ENCODE measurements at regions not wholly inside any gene's neighbourhood (a gene's known extent, or its start where the extent isn't known, plus 50 kb on each side); places are given as distances from the start of the nearest gene placed in this dataset.
A peak's percentile ranks its signal among the peaks of the same experiment; 100 is the strongest.
"Not testable (repeated sequence)": the region's sequence is repeated elsewhere in the genome, so short reads cannot be mapped to it uniquely, and the experiment has no call there.

DNA sequence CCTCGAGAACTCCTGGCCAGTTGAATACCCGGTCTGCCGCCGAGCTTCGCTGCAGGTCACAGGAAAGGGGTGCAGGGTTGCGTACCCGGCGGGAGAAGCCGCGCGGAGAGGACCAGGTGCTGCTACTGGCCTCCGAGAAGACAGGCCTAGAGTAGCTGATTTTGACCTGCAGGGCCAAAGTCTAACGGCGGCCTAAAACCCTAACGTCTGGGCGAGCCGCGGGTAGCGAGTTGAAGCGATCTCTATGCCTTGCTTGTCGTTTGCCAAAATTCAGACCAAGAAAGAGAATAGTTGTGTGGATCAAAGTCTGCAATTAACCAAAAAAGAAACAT lies 133.2 kb downstream of the FAM72C start:
- not testable (repeated sequence) for DNase-seq

DNA sequence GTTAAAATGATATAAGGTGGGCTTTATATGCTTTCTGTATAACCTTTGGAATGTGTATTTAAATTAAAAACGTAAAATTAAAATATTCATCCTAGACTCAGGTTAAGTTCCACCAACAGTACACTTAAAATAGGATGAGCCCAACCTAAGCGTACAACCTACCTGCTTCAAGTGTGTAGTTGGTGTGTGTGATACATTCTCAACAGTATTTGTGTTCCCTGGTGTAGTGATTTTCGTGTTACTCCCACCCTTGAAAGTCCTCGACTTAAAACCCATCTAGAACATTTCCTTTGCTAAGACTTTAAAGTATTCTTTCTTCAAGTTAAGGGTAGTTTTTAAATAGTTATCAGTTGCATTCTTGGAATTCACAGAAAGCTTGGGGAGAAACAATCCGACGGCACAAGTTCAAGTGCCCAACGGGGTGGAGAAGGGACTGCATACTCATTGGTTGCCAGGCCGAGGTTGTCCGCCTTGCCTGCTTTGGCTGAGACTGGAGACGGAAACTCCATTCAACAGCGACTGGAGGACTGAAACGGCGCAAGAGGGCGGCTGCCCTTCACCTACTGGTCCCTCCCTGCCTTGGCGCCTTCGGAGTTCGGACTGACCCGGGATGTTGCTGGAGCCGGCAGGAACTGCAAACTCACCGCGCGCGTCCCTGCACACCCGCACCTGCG lies 133.7 kb downstream of the FAM72C start:
- not testable (repeated sequence) for DNase-seq

DNA sequence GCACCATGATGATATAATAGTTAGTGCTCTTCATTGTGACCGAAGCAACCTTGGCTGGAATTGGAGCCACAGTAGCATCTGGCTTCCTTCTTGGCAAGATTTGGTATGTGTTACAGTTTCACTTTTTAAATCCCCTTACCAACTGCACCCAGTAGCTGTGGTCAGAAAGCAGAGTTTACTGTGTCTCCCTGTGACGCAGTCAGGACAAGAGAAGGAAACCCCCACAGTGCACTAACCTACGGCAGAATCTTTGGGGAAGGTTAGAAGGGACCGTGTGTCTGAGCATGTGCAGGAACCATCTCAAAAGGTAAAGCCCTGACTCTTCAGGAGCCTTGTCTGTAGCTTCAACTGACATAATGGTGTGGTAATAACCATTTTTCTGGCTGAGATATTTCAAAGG lies 138.4 kb downstream of the FAM72C start:
- not testable (repeated sequence) for DNase-seq

DNA sequence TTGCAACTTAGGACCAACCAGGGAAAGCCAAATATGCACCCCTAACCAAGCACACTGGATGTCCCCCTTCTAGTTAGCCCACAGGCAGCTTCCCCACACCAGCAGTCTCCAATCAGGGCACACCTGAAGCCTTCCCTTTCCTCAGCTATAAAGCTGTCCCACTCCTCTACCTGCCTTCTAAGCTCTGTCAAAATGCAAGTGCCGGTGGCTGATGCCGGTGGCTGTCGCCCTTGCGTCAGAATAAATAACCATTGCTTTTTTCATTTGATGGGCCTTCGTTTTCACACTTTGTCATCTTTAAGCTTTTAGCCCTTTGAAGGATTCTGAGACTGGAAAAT lies 139.4 kb downstream of the FAM72C start:
- not testable (repeated sequence) for DNase-seq

DNA sequence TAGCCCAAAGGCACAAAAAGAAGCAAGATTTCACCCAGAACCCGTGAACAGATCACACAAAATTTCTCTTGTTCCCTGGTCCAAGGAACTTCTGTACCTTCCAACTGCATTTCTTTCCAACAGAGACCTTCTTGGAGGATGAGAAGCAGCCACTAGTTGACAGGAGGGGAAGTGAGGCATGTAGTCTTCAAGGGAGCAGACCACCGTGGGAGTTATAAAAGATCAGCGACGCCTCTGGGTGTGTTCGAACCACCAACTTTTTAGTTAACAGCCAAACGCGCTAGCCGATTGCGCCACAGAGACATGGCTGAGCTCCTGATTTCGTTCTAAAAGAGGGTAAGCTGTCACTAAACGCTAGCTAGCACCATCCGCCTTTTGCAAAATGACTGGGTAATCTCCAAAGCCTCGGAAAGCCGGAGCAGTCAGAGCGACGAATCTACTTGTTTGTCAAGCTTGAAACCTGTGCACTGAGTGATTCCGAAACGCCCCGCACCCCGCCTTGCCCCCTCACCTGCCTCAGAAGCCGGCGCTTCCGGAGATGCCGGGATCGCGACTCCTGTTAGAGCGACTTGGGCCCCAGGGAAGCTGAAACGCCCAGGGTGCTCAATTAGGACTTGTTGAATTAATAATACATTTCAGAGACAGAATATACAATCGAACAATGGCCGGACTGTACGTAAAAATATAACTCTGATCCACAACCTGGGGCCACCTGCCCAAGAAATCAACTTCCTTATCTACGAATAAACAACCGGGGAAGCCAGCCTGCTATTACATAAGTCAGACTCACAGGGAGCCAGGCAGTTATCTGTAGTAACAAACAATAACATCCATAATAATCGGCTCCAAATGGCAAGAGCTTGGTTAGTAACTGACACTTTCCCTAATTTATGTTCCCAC lies 140.1 kb downstream of the FAM72C start:
- not testable (repeated sequence) for DNase-seq

DNA sequence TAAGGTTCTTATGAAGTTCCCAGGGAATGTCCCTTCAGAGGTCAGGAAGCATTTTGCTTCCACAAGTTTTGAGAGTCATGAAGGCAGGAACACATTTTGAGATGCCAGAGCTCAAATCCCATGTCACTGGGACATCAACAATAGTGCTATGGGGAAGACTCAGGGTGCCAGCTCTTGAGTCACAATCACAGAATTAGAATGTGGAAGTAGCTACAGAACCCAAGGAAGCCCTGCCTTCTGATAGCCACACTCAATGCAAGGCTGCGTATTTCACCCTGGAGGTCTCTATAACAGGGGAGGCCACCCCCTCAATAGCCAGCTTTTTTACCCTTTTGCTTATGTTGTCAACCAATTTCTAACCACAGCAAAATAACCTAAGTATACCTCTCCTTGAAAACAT lies 145.6 kb downstream of the FAM72C start:
- not testable (repeated sequence) for DNase-seq

DNA sequence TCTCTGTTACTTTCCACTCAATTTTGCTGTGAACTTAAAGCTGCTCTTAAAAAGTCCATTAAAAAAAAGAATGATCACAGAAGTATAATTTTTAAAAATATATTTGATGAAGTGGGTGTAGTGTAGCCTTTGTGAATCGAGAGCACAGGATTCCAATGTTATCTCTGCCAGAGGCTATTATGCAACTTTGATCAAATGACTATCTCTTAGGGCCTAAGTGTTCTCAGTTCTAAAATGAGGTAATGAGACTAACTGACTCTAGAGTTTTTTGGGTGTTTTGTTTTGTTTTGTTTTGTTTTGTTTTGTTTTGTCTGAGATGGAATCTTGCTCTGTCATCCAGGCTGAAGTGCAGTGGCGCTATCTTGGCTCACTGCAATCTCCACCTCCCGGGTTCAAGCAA lies 147.5 kb downstream of the FAM72C start:
- DNase-seq, result not testable (repeated sequence)

DNA sequence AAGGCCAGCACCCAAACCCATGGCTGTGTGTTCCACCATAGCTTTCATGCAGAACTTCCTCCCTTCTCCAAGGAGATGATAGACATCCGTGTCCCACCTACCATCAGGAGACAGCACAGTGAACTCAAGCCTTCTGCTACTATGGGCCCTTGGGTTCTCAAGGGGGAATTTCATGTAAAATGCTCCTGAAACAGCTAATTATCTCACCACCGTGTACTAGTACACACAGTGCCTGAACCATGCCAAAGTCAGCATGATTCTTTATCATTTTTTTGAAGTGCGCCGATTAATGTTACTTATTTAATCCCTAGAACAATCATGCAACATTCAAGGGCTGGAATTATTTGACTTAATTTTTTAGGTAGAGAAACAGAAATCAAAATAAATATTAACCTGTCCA lies 151.7 kb downstream of the FAM72C start:
- DNase-seq, result not testable (repeated sequence)

DNA sequence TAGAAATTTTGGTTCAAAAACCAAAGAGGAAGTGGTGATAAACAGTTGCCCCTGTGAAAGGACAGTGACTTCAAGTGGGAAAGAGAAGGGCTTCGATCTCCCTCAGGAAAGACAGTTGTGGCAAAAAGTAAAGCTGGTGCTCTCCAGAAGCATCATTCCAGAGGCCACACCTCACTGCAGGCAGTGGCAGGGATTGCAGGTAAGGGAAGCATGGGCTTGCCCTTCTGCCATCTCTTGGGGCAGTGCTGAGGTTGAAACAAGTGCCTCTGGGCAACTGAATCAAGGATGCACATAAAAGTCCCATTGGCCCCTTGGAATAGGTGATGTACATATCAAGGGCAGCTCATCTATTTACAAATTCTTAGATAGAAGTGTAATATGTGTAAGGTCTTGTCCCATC lies 155.4 kb downstream of the FAM72C start:
- not testable (repeated sequence) for DNase-seq

DNA sequence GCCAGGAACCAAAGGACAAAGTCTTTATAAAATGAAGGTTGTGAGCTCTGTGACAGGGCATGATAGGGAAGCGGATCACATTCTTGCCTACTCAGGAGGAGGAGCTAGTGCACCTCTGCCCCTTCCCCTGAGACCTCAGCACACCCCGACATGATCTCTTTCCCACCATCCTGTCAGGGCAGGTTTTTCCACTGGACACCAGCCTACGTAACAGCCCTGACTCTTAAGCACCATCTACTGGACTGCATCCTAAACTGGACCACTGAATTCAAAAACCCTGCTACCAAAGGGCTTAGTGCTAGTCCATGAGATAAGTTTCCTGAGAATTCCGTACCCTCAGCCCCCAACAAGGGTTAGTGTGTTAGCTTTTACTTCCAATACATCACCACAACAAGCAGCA lies 166.4 kb downstream of the FAM72C start:
- not testable (repeated sequence) for DNase-seq

DNA sequence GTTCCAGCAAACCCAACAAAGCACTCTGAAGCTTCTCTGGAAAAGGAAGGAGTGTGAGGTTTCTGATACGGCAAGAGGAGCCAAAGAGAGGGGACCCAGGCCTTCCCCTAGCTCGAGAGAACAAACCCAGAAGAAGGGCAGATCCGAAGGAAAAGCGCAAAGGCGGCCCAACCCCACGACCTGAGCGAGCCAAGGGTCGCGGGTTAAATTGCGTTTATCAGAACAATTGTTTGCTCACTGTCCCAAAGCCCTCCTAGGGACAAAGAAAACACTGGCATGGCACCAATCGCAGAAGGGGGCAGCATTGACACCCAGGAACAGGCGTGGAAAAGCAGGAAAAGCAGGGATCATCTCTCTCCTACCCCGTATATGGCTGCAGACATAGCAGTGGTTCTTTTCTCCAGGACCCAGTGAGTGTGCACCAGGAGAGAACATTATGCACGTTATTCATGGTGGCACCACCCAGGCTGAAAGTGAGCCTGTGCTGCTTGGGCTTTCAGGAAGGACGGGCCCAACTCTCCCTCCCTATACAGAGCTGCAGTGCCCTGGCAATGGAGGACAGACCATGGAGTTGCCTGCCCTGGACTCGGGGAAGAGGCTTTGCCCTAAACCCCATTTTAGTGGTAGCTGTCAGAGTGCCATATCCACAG lies 167.0 kb downstream of the FAM72C start:
- not testable (repeated sequence) for DNase-seq

DNA sequence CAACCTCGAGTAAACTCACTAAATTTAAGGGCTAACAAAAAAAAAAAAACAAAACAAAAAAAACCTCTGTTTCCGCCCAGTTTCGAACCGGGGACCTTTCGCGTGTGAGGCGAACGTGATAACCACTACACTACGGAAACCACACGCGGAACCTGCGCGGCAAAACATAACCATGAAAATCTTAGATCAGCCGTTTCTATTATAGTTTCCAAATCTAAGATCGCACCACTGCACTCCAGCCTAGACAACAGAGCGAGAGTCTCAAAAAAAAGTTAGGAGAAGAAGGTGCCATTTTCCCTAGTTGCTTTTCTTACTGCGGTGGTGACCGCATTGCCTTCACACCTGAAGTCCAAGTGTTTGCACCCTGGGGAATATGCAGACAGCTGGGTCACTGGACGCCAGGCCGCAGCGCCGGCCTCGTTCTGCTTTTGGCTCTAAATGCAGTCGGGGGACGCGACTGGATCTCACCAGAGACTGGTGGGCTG lies 167.8 kb downstream of the FAM72C start:
- peak; percentile 42 to 45 for DNase-seq

DNA sequence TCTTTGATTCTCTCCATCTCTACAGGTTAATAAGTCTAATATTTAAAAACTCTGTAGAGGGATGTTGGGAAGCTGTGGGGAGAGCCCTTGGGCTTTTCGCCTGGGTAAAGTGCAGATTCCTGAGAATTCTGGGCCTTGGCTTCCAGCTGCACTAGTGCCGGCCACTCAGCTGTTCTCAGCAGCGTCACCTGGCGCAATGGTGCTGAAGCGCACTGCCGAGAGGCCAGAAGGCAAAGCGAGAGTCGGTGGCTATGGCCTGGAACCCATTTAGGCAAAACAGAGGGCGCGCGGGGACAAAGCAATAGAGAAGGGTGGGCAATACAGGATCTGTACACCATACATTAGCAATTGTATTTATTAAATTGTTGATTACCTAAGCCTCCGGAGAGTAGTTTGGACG lies 168.7 kb downstream of the FAM72C start:
- DNase-seq, result not testable (repeated sequence)

DNA sequence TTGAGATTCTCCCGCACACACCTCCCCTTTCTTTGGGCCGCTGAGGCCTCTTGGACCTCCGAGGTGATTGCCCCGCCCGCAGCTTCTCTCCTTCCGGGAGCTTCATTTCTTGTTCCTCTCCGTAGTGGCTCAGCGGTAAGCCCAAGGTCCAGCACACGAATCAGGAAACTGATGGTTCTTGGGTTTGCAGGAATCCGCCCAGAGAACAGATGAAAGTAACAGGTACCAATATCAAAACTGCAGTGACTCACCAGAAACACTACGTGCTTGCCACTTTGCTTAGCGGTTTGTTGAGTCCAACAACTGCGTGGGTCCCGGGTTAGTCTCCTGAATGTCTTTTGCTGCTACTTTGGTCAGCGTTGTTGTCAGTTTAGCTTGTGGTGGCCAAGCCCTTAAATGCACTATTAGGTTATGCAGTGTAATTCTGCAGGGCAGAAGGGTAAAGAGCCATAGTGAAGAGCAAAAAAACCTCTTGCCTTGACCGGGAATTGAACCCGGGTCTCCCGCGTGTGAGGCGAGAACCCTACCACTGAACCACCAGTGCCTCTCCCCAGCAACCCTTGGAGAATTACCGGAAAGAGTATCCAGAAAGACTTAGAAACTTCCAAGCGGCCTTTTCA lies 172.1 kb downstream of the FAM72C start:
- DNase-seq, result not testable (repeated sequence)

DNA sequence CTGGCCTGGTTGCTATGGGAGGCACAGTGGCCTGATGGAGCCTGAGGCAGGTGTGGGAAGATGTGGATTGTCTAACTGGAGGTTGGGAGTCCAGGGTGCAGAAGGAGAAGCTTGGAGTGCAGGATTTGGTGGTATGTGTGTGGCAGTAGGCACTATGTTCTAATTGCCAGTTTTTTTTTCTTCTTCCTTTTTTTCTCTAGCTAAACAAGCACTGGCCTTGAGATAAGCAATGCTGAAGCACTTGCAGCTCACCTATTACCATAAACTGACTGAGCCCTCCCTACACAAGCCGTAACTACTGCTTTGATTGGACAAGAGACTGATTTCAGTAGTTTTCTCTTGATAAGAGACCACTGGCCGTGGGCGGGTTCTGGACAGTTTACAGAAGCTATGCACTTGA lies 175.4 kb downstream of the FAM72C start:
- not testable (repeated sequence) for DNase-seq

DNA sequence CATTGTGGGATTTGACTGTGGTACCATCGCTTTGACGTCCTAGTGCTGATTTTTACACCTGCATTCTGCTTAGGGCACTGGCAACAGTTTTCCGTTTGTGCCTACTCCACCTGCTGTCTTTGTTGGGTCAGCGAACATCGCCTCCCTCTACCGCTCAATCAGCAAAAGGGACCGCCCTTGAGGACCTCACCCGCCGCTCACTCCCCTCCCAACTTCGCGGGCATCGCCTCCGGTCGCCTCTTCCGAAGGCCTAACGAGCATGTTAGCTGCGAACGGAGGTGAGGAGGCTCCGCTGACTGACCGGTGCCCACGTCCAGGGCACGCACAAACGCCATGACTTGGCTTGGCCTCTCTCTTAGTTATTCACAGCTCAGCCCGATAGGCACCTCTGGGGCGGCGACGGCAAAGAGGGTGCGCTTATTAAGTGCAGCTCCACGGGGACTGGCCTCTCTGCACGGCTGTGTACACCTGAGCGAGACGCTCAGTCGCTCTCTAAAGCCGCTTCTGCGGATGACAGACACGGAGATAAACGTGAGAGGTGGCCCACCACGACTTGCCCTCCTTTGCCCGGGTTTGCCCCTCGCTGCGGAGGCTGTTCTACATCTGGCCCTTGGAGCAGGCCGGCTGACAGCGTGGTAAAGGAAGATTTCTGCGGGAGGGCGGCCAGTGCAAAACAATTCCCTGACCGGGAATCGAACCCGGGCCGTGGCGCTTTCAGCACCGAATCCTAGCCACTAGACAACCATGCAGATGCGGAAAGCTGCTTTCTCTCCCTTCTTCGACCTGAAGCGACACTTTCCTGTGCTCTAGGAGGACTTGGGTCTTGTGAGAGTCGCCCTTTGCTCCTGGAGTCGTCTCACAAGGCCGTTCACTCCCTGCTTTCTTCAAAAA lies 179.5 kb downstream of the FAM72C start:
- not testable (repeated sequence) for DNase-seq

DNA sequence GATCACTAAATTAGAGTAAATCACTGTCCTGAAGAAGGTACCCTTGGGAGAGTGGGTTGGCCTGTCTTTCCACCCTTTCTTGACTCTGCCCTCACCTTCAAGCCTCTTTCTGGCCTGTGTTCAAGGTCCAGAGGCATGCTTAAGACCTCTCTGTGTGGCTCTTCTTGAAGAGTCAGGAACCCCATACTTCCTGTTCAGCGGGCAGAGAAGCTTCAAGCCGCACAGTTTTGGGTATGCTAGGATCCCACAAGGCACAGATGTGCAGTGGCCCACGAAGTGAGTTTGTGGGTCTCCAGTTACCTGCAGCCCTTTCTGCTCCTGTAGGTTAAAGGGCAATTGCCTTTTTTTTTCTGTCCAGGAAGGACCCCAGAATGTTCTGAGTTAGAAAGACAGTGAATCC lies 185.4 kb downstream of the FAM72C start:
- not testable (repeated sequence) for DNase-seq

DNA sequence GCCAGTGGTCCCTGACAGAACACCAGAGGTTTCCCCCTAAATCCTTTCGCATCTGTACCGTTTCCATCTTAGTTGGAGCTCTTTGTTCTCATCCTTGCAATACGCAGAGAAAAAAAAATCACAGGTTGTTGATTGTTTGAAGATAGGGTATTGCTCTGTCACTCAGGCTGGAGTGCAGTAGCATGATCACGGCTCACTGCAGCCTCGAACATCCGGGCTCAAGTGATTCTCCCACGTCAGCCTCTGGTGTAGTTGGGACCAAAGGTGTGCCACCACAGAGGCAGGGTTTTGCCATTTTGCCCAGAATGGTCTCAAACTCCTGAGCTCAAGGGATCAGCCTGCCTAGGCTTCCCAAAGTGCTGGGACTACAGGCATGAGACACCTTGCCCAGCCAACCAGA lies 185.9 kb downstream of the FAM72C start:
- not testable (repeated sequence) for DNase-seq

DNA sequence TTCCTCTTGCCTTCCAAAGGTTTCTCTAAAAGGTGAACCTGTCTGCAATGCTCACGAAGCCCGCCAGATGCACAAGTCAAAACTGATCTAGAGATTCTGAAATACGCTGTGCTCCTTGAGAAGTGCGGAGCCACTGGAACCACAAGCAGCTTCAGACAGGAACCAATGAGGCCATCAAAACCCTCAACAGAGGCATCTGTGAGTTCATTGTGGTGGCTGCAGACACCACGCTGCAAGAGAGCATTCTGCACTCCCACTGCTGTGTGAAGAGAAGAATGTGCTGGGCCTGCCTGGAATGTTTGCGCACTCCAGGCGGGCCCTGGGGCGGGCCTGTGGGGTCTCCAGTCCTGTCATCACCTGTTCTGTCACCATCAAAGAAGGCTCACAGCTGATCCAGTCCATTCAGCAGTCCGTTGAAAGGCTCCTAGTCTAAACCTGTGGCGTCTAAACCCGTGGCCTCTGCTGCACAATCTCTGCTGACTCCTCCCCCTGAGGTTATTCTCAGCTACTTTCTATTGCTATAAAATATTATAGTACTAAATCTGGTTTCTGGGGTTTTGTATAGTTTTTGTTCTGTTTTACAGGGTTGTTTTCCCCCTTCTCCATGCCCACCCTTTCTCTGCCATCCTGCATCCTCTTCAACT lies 187.4 kb downstream of the FAM72C start:
- not testable (repeated sequence) for DNase-seq

DNA sequence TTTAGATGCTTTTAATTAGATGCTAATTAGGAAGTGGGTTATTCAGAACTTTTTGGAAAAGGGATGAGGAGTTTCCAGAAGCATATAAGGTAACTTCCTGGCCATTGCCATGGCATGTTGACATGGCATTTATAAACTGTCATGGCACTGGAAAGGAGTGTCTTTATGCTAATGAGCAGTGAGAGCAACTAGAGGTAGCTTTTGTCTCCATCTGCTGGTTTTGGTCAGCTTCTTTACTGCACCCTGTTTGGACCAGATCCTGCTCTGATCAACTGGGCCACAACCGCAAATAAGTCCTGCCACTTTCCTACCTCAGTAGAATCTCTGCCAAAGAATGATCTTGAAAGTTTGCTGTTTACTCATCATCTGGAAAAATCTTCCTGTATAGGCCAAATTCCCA lies 193.6 kb downstream of the FAM72C start:
- DNase-seq, result not testable (repeated sequence)

DNA sequence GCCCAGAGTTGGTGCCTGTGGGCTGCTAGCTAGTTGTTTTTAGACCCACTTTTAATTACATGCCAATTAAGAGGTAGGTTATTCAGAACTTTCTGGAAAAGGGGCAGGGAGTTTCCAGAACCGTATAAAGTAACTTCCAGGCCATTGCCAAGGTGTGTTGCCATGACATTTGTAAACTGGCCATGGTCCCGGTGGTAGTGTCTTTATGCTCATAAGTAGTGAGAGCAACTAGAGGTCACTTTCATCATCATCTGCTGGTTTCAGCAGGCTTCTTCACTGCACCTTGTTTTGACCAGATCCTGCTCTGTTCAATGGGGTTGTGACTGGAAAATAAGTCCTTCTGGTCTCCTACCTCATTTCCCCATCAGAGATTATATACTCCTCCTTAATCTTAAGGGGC lies 207.0 kb downstream of the FAM72C start:
- not testable (repeated sequence) for DNase-seq

DNA sequence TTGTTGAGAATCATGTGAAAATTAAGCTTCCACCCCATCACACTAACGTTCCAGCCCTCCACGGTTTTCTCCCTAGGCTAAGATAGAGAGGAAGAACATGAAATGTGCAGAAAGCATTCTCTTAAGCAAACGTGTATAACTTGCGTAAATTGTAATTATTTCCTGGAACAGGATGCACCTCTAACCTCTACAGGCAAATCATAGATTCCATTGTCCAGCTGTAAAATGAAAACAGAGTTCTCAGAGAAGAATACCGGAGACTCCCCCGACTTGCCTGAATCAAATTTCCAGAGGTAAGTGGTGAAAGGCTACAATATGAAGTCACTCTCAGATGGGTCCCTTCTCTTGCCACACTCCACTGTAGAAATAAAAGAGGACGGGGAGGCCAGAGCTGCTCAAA lies 211.4 kb downstream of the FAM72C start:
- not testable (repeated sequence) for DNase-seq

Measured in CD4-positive, alpha-beta T cell treated with Interleukin-4 for 1 hour (primary cell).